ENCODE measurements at regions not wholly inside any gene's neighbourhood (a gene's known extent, or its start where the extent isn't known, plus 50 kb on each side); places are given as distances from the start of the nearest gene placed in this dataset.

- TF ChIP-seq CTCF (IDR thresholded peaks at IDR 0.05) (no peak), POLR2A (IDR thresholded peaks at IDR 0.05) (no peak)
Observed at GRCh38 chr6:109271622-109272021, 110.6 kb downstream of the CD164 start.

All from heart left ventricle (tissue), 13 donors.